ENCODE measurements at regions not wholly inside any gene's neighbourhood (a gene's known extent, or its start where the extent isn't known, plus 50 kb on each side); places are given as distances from the start of the nearest gene placed in this dataset.

DNA sequence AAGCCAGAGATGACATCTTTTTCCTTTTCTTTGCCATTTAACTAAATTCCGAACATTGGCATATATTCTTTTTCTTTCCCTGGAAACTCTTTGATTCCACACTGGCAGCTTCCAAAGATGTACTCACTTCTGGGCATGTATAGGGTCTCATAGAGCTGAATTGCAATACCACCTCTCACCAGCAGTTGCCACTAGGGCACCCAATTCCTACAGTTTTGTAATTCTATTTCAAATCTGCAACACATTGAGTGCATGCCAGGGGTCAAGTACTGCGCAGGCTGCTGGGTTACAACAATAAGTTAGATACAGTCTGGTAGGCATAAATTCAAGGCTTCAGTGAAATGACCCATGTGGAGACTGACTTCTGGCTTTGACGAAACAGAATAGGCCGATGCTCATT is 208.8 kb upstream of the NLRP1 start:
- TF ChIP-seq POLR2AphosphoS5 (IDR thresholded peaks at IDR 0.05; ENCODE audit: insufficient read depth in 1 of 2, low read depth in 1 of 2) (no peak), POLR2A (IDR thresholded peaks at IDR 0.05) (no peak)
- TF ChIP-seq, protein P1, sequence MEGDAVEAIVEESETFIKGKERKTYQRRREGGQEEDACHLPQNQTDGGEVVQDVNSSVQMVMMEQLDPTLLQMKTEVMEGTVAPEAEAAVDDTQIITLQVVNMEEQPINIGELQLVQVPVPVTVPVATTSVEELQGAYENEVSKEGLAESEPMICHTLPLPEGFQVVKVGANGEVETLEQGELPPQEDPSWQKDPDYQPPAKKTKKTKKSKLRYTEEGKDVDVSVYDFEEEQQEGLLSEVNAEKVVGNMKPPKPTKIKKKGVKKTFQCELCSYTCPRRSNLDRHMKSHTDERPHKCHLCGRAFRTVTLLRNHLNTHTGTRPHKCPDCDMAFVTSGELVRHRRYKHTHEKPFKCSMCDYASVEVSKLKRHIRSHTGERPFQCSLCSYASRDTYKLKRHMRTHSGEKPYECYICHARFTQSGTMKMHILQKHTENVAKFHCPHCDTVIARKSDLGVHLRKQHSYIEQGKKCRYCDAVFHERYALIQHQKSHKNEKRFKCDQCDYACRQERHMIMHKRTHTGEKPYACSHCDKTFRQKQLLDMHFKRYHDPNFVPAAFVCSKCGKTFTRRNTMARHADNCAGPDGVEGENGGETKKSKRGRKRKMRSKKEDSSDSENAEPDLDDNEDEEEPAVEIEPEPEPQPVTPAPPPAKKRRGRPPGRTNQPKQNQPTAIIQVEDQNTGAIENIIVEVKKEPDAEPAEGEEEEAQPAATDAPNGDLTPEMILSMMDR (IDR thresholded peaks at IDR 0.05): no peak
